Thoracic aorta (tissue), 2 donors: ENCODE measurements at regions not wholly inside any gene's neighbourhood (a gene's known extent, or its start where the extent isn't known, plus 50 kb on each side); places are given as distances from the start of the nearest gene placed in this dataset.
"Not testable (repeated sequence)": the region's sequence is repeated elsewhere in the genome, so short reads cannot be mapped to it uniquely, and the experiment has no call there.

ENCODE experiments used
- ATAC-seq: fragments of 150-250 bp; one replicate; pipeline ENCODE4 v1.8.0; 2017; ENCODE audit warnings: low read depth; ENCODE audit not compliant: insufficient number of reproducible peaks, low FRiP score
- DNase-seq: peaks from one replicate; pipeline ENCODE4 v3.0.0-alpha.2; 2020; ENCODE audit warnings: low spot score
- H3K27ac ChIP-seq, 2 donors: fragments of 200-600 bp; sonication (generic); 1 replicate in 1 of 2; 2 replicates in 1 of 2; pipeline ENCODE4 v1.5.1; 2016; ENCODE audit warnings: mild to moderate bottlenecking in 2 of 2, moderate library complexity in 2 of 2
- H3K27me3 ChIP-seq: fragments of 200-600 bp; sonication (generic); replicated peaks from 2 replicates; pipeline ENCODE4 v1.6.0; 2016; ENCODE audit warnings: mild to moderate bottlenecking; ENCODE audit not compliant: insufficient read depth
- H3K36me3 ChIP-seq: fragments of 200-600 bp; sonication (generic); one replicate; pipeline ENCODE4 v1.5.1; 2016
- H3K4me1 ChIP-seq, 2 donors: fragments of 200-600 bp; sonication (generic); 1 replicate in 1 of 2; 2 replicates in 1 of 2; pipeline versions ENCODE4 v1.5.1 to v1.6.0; 2016; ENCODE audit warnings: low read depth in 2 of 2, mild to moderate bottlenecking in 1 of 2; ENCODE audit not compliant: control insufficient read depth in 1 of 2
- H3K4me3 ChIP-seq: fragments of 200-600 bp; sonication (generic); 2 replicates; pipeline ENCODE4 v1.5.1; 2016; ENCODE audit warnings: mild to moderate bottlenecking
- H3K9me3 ChIP-seq: fragments of 200-600 bp; sonication (generic); 2 replicates; pipeline ENCODE4 v1.5.1; 2016
- TF ChIP-seq, protein P1 (sequence below): fragments of 200-600 bp; sonication (generic); IDR thresholded peaks from one replicate; pipeline ENCODE4 v1.5.1; 2019; ENCODE audit warnings: antibody characterized with exemption

- Histone ChIP-seq H3K4me3 (no peak overlapping the region), H3K4me1 (no peaks in the 10 kb centered on the region), H3K9me3 (no peaks in the 10 kb centered on the region), H3K27me3 (no peaks in the 10 kb centered on the region), H3K27ac (no peak overlapping the region), H3K36me3 (no peaks in the 10 kb centered on the region)
- DNase-seq (no peak), ATAC-seq (no peak)
- TF ChIP-seq, protein P1, sequence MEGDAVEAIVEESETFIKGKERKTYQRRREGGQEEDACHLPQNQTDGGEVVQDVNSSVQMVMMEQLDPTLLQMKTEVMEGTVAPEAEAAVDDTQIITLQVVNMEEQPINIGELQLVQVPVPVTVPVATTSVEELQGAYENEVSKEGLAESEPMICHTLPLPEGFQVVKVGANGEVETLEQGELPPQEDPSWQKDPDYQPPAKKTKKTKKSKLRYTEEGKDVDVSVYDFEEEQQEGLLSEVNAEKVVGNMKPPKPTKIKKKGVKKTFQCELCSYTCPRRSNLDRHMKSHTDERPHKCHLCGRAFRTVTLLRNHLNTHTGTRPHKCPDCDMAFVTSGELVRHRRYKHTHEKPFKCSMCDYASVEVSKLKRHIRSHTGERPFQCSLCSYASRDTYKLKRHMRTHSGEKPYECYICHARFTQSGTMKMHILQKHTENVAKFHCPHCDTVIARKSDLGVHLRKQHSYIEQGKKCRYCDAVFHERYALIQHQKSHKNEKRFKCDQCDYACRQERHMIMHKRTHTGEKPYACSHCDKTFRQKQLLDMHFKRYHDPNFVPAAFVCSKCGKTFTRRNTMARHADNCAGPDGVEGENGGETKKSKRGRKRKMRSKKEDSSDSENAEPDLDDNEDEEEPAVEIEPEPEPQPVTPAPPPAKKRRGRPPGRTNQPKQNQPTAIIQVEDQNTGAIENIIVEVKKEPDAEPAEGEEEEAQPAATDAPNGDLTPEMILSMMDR = no peak
Observed at GRCh38 chr6:9131616-9132015, 696.3 kb upstream of the SLC35B3 start.

GRCh38 chr6:9131201-9131600 is 695.9 kb upstream of the SLC35B3 start:
- TF ChIP-seq, protein P1 = no peak
- Histone ChIP-seq H3K4me3 (no peak overlapping the region), H3K4me1 (no peaks in the 10 kb centered on the region), H3K27me3 (no peaks in the 10 kb centered on the region), H3K27ac (no peak overlapping the region), H3K36me3 (no peaks in the 10 kb centered on the region), H3K9me3 (no peaks in the 10 kb centered on the region)
- ATAC-seq = no peak
- DNase-seq = no peak

DNA sequence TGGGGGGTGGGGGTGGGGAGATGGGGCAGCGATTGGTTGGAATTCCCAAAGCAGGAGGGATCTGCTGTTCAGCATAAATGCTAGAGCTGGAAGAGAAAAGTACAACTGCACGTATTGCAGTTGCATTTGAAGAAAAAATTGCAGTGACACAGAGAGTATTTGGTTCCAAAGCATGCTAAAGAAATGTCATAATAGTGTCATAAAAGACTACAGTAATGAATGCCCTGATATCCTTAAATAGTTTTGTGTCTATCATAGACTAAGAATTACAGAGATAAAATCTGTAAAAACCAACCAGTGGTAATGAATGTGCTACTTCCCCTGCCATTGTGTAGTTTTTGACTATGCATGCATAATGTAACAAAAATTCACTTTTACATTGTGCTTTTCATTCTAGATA is 693.6 kb upstream of the SLC35B3 start:
- no peaks in the 10 kb centered on the region for H3K27me3 ChIP-seq
- no peaks in the 10 kb centered on the region for H3K9me3 ChIP-seq
- H3K36me3 ChIP-seq = no peaks in the 10 kb centered on the region
- DNase-seq = no peak
- H3K4me1 ChIP-seq = no peaks in the 10 kb centered on the region
- TF ChIP-seq, protein P1 = no peak
- H3K27ac ChIP-seq = no peak overlapping the region
- H3K4me3 ChIP-seq = no peak overlapping the region
- no peak for ATAC-seq

GRCh38 chr6:9126878-9127560 is 691.7 kb upstream of the SLC35B3 start:
- no peaks in the 10 kb centered on the region for H3K36me3 ChIP-seq
- no peak overlapping the region for H3K4me3 ChIP-seq
- TF ChIP-seq, protein P1 = no peak
- ATAC-seq (no peak), DNase-seq (no peak)
- no peaks in the 10 kb centered on the region for H3K4me1 ChIP-seq
- no peak overlapping the region for H3K27ac ChIP-seq
- no peaks in the 10 kb centered on the region for H3K9me3 ChIP-seq
- no peaks in the 10 kb centered on the region for H3K27me3 ChIP-seq

DNA sequence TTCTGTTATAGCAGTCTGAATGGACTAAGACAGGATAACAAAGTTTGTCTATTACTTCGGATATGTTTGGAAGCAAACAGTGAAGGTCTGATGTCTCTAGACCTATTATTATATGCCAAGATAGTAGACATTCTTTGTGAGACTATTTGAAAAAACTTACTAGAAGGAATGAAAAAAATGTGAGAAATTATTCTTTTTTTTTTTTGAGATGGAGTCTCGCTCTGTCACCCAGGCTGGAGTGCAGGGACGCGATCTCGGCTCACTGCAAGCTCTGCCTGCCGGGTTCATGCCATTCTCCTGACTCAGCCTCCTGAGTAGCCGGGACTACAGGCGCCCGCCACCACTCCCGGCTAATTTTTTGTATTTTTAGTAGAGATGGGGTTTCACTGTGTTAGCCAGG is 690.7 kb upstream of the SLC35B3 start:
- DNase-seq, H3K4me3 ChIP-seq, H3K27me3 ChIP-seq, H3K27ac ChIP-seq, H3K9me3 ChIP-seq, H3K4me1 ChIP-seq, H3K36me3 ChIP-seq, ATAC-seq: not testable (repeated sequence)

- DNase-seq (no peak), ATAC-seq (no peak)
- H3K4me3 ChIP-seq = no peak overlapping the region
- H3K27me3 ChIP-seq = no peaks in the 10 kb centered on the region
- no peaks in the 10 kb centered on the region for H3K36me3 ChIP-seq
- H3K9me3 ChIP-seq = no peaks in the 10 kb centered on the region
- H3K4me1 ChIP-seq = no peaks in the 10 kb centered on the region
- TF ChIP-seq, protein P1 = no peak
- no peak overlapping the region for H3K27ac ChIP-seq
Observed at GRCh38 chr6:9121549-9121948, 686.2 kb upstream of the SLC35B3 start.
